ENCODE measurements at regions not wholly inside any gene's neighbourhood (a gene's known extent, or its start where the extent isn't known, plus 50 kb on each side); places are given as distances from the start of the nearest gene placed in this dataset.

GRCh38 chr15:70422342-70422741 lies 324.6 kb upstream of the TLE3 start:
- TF ChIP-seq RAD21 (IDR thresholded peaks at IDR 0.05; ENCODE audit: low read length) = no peak
- TF ChIP-seq, protein P1, sequence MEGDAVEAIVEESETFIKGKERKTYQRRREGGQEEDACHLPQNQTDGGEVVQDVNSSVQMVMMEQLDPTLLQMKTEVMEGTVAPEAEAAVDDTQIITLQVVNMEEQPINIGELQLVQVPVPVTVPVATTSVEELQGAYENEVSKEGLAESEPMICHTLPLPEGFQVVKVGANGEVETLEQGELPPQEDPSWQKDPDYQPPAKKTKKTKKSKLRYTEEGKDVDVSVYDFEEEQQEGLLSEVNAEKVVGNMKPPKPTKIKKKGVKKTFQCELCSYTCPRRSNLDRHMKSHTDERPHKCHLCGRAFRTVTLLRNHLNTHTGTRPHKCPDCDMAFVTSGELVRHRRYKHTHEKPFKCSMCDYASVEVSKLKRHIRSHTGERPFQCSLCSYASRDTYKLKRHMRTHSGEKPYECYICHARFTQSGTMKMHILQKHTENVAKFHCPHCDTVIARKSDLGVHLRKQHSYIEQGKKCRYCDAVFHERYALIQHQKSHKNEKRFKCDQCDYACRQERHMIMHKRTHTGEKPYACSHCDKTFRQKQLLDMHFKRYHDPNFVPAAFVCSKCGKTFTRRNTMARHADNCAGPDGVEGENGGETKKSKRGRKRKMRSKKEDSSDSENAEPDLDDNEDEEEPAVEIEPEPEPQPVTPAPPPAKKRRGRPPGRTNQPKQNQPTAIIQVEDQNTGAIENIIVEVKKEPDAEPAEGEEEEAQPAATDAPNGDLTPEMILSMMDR (conservative IDR thresholded peaks at IDR 0.05; ENCODE audit: low read depth, low read length) = no peak
- TF ChIP-seq CEBPB (IDR thresholded peaks at IDR 0.05; ENCODE audit: low read depth, low read length) = no peak
- no peak for TF ChIP-seq POLR2A (IDR thresholded peaks at IDR 0.05; ENCODE audit: low read depth, low read length)
- no peak for TF ChIP-seq MAFK (IDR thresholded peaks at IDR 0.05; ENCODE audit: low read depth, low read length)
- TF ChIP-seq MAZ (IDR thresholded peaks at IDR 0.05; ENCODE audit: borderline replicate concordance, low read depth, low read length) = no peak
- no peak for TF ChIP-seq BHLHE40 (IDR thresholded peaks at IDR 0.05; ENCODE audit: low read depth, low read length)
- no peak for TF ChIP-seq USF2 (IDR thresholded peaks at IDR 0.05; ENCODE audit: low read depth, low read length)
- TF ChIP-seq MXI1 (IDR thresholded peaks at IDR 0.05; ENCODE audit: borderline replicate concordance, low read depth, low read length) = no peak
- TF ChIP-seq SMC3 (IDR thresholded peaks at IDR 0.05; ENCODE audit: low read depth, low read length) = no peak
